ENCODE measurements at regions not wholly inside any gene's neighbourhood (a gene's known extent, or its start where the extent isn't known, plus 50 kb on each side); places are given as distances from the start of the nearest gene placed in this dataset.

DNA sequence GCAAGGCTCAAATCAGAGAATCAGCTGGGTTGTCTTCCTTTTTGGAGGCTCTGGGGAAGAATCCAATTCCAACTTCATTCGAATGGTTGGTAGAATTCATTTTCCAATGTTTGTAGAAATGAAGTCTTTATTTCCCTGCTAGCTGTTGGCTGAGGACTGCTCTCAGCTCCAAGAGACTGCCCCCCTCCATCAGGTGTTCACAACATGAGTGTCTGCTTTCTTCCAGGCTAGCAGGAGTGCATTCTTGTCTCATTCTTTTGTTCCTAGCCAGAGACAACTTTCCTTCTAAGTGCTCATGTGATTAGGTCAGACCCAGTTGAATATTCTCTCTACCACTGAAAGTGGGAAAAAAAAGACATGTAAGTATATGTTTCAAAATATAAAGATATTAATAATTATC, 95.2 kb downstream of the HLX start (continued):
- TF ChIP-seq, protein P1, sequence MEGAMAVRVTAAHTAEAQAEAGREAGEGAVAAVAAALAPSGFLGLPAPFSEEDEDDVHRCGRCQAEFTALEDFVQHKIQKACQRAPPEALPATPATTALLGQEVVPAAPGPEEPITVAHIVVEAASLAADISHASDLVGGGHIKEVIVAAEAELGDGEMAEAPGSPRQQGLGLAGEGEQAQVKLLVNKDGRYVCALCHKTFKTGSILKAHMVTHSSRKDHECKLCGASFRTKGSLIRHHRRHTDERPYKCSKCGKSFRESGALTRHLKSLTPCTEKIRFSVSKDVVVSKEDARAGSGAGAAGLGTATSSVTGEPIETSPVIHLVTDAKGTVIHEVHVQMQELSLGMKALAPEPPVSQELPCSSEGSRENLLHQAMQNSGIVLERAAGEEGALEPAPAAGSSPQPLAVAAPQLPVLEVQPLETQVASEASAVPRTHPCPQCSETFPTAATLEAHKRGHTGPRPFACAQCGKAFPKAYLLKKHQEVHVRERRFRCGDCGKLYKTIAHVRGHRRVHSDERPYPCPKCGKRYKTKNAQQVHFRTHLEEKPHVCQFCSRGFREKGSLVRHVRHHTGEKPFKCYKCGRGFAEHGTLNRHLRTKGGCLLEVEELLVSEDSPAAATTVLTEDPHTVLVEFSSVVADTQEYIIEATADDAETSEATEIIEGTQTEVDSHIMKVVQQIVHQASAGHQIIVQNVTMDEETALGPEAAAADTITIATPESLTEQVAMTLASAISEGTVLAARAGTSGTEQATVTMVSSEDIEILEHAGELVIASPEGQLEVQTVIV (IDR thresholded peaks at IDR 0.05; ENCODE audit: borderline replicate concordance, partially characterized antibody): no peak
- no peak for TF ChIP-seq MEF2A (IDR thresholded peaks at IDR 0.05; ENCODE audit: insufficient read depth, low read depth, low read length)
- no peak for TF ChIP-seq PAX5 (IDR thresholded peaks at IDR 0.05; ENCODE audit: borderline replicate concordance, low read depth, low read length)

- ChIA-PET CTCF (interaction anchor here (0.8 to 1.4 kb wide), 4 partner anchors 9 to 102 kb away, joined by 3 to 8 read pairs (median 4); no protein-coding TSS in a partner anchor), SMC1A (ENCODE audit: uncharacterized antibody, unreplicated experiment) (interaction anchor here (1.4 to 1.8 kb wide), 3 partner anchors 8 to 198 kb away, joined by 4 to 5 read pairs (median 4); no protein-coding TSS in a partner anchor), RAD21 (ENCODE audit: unreplicated experiment) (interaction anchor here (0.9 kb wide), 1 partner anchor 21 kb away, joined by 3 read pairs; no protein-coding TSS in a partner anchor), POLR2A (no interaction called here)
- no peak for DNase-seq (ENCODE audit: low read depth, low spot score)
- H4K20me1 ChIP-seq (ENCODE audit: control insufficient read depth, insufficient read depth): no peaks in the 10 kb centered on the region
- intact Hi-C loops (cut with micrococcal nuclease; ENCODE audit: unreplicated experiment) (no loop called here), in situ Hi-C loops (cut with MboI) (no loop called here)
- H3K4me2 ChIP-seq (ENCODE audit: control insufficient read depth, insufficient read depth): no peak overlapping the region
- 0% methylated on average over 3 of the region's 3 CpGs for WGBS (ENCODE audit: insufficient coverage, insufficient replicate concordance, low lambda C conversion rate, missing lambda C conversion rate)
- no peak for FAIRE-seq
- ATAC-seq: no peak
- no peak for TF ChIP-seq PAX5 (IDR thresholded peaks at IDR 0.05; ENCODE audit: borderline replicate concordance, low read depth, low read length)
- no peak for TF ChIP-seq NRF1 (conservative IDR thresholded peaks at IDR 0.05; ENCODE audit: low read depth, low read length)
- TF ChIP-seq NR2C1 (IDR thresholded peaks at IDR 0.05): no peak
- no peak for TF ChIP-seq POLR2AphosphoS2 (IDR thresholded peaks at IDR 0.05; ENCODE audit: low read depth, low read length)
- no peaks in the 10 kb centered on the region for H3K4me1 ChIP-seq (ENCODE audit: control insufficient read depth, insufficient read depth, low read length)
- H3K27ac ChIP-seq (ENCODE audit: control insufficient read depth, insufficient read depth): no peak overlapping the region
- BruUV-seq (replicated peaks): no TSS peak
- no peaks in the 10 kb centered on the region for H3K27me3 ChIP-seq (replicated peaks in 1 of 2; ENCODE audit: control insufficient read depth in 2 of 2, insufficient read depth in 2 of 2, low read length in 1 of 2)
- no peak overlapping the region for H3K4me3 ChIP-seq
- no peak overlapping the region for H2AFZ ChIP-seq (ENCODE audit: control insufficient read depth, low read depth, low read length)
- H3K36me3 ChIP-seq (ENCODE audit: control insufficient read depth in 2 of 2, insufficient read depth in 2 of 2, low read length in 1 of 2): no peaks in the 10 kb centered on the region
- H3K9me3 ChIP-seq (replicated peaks; ENCODE audit: control insufficient read depth, insufficient read depth, low read length): no peaks in the 10 kb centered on the region
- no peak overlapping the region for H3K9ac ChIP-seq (ENCODE audit: control insufficient read depth, insufficient read depth, low read length)
- H3K79me2 ChIP-seq (ENCODE audit: control insufficient read depth, insufficient read depth, low read length): no peaks in the 10 kb centered on the region
These were observed 97.1 kb downstream of the HLX start for GRCh38 chr1:220976390-220976789.
